ENCODE measurements at regions not wholly inside any gene's neighbourhood (a gene's known extent, or its start where the extent isn't known, plus 50 kb on each side); places are given as distances from the start of the nearest gene placed in this dataset.

- no peak for DNase-seq (ENCODE audit: low read depth in 3 of 3, low spot score in 2 of 3)
These were observed 213.7 kb upstream of the GALNT5 start for GRCh38 chr2:157043786-157044185.

GRCh38 chr2:157046396-157046795 is 211.1 kb upstream of the GALNT5 start:
- DNase-seq (ENCODE audit: low read depth in 3 of 3, low spot score in 2 of 3): no peak

GRCh38 chr2:157052685-157053224 is 204.8 kb upstream of the GALNT5 start:
- no peak for DNase-seq (ENCODE audit: low read depth in 3 of 3, low spot score in 2 of 3)

GRCh38 chr2:157053876-157054275 is 203.6 kb upstream of the GALNT5 start:
- DNase-seq (ENCODE audit: low read depth in 3 of 3, low spot score in 2 of 3): no peak

GRCh38 chr2:157055660-157056199 is 201.8 kb upstream of the GALNT5 start:
- peak in 1 of 3 donors; percentile 14 for DNase-seq (ENCODE audit: low read depth in 3 of 3, low spot score in 2 of 3)

- DNase-seq (ENCODE audit: low read depth in 3 of 3, low spot score in 2 of 3): no peak
These were observed 201.3 kb upstream of the GALNT5 start for GRCh38 chr2:157056200-157056676.

GRCh38 chr2:157058161-157058560 is 199.3 kb upstream of the GALNT5 start:
- DNase-seq (ENCODE audit: low read depth in 3 of 3, low spot score in 2 of 3): no peak

GRCh38 chr2:157059036-157059435 is 198.5 kb upstream of the GALNT5 start:
- DNase-seq (ENCODE audit: low read depth in 3 of 3, low spot score in 2 of 3): no peak

GRCh38 chr2:157061799-157062198 is 195.7 kb upstream of the GALNT5 start:
- no peak for DNase-seq (ENCODE audit: low read depth in 3 of 3, low spot score in 2 of 3)

GRCh38 chr2:157067562-157067961 is 189.9 kb upstream of the GALNT5 start:
- DNase-seq (ENCODE audit: low read depth in 3 of 3, low spot score in 2 of 3): no peak

- DNase-seq (ENCODE audit: low read depth in 3 of 3, low spot score in 2 of 3): no peak
These were observed 189.3 kb upstream of the GALNT5 start for GRCh38 chr2:157068237-157068636.

GRCh38 chr2:157075924-157076323 is 181.6 kb upstream of the GALNT5 start:
- DNase-seq (ENCODE audit: low read depth in 3 of 3, low spot score in 2 of 3): no peak

GRCh38 chr2:157076526-157077161 is 180.9 kb upstream of the GALNT5 start:
- DNase-seq (ENCODE audit: low read depth in 3 of 3, low spot score in 2 of 3): no peak

GRCh38 chr2:157077753-157078350 is 179.7 kb upstream of the GALNT5 start:
- no peak for DNase-seq (ENCODE audit: low read depth in 3 of 3, low spot score in 2 of 3)

GRCh38 chr2:157082950-157083349 is 174.6 kb upstream of the GALNT5 start:
- DNase-seq (ENCODE audit: low read depth in 3 of 3, low spot score in 2 of 3): no peak

- no peak for DNase-seq (ENCODE audit: low read depth in 3 of 3, low spot score in 2 of 3)
These were observed 172.0 kb upstream of the GALNT5 start for GRCh38 chr2:157085522-157085921.

GRCh38 chr2:157087373-157088002 is 170.0 kb upstream of the GALNT5 start:
- no peak for DNase-seq (ENCODE audit: low read depth in 3 of 3, low spot score in 2 of 3)

- DNase-seq (ENCODE audit: low read depth in 3 of 3, low spot score in 2 of 3): no peak
These were observed 163.8 kb upstream of the GALNT5 start for GRCh38 chr2:157093666-157094065.

GRCh38 chr2:157105372-157105771 is 152.1 kb upstream of the GALNT5 start:
- no peak for DNase-seq (ENCODE audit: low read depth in 3 of 3, low spot score in 2 of 3)

GRCh38 chr2:157106950-157107349 is 150.6 kb upstream of the GALNT5 start:
- no peak for DNase-seq (ENCODE audit: low read depth in 3 of 3, low spot score in 2 of 3)

- no peak for DNase-seq (ENCODE audit: low read depth in 3 of 3, low spot score in 2 of 3)
These were observed 150.0 kb upstream of the GALNT5 start for GRCh38 chr2:157107460-157107859.

- no peak for DNase-seq (ENCODE audit: low read depth in 3 of 3, low spot score in 2 of 3)
These were observed 149.6 kb upstream of the GALNT5 start for GRCh38 chr2:157107877-157108276.

Measured in right renal cortex interstitium (tissue), 3 donors.